Activated CD4-positive, alpha-beta T cell treated with anti-CD3 and anti-CD28 coated beads, Interleukin-2, amount 10 ng/mL, durations not matched to agents 24 days and 14 days (primary cell): ENCODE measurements at regions not wholly inside any gene's neighbourhood (a gene's known extent, or its start where the extent isn't known, plus 50 kb on each side); places are given as distances from the start of the nearest gene placed in this dataset.

Experiments
- DNase-seq: peaks from one replicate; pipeline ENCODE4 v3.0.0; 2022
- H3K27ac Mint-ChIP-seq: one replicate; pipeline ENCODE4 v1.8.0; 2022; ENCODE audit warnings: mild to moderate bottlenecking, mixed read lengths
- H3K27me3 Mint-ChIP-seq: one replicate; pipeline ENCODE4 v1.8.0; 2022; ENCODE audit warnings: mixed read lengths
- H3K36me3 Mint-ChIP-seq: one replicate; pipeline ENCODE4 v1.8.0; 2022; ENCODE audit warnings: low read depth, mild to moderate bottlenecking, mixed read lengths
- H3K4me1 Mint-ChIP-seq: one replicate; pipeline ENCODE4 v1.8.0; 2021; ENCODE audit warnings: mixed read lengths
- H3K4me3 Mint-ChIP-seq: one replicate; pipeline ENCODE4 v1.8.0; 2022; ENCODE audit warnings: mild to moderate bottlenecking, moderate library complexity, mixed read lengths
- H3K9me3 Mint-ChIP-seq: one replicate; pipeline ENCODE4 v1.8.0; 2021; ENCODE audit warnings: mixed read lengths
- intact Hi-C: fragments of 100-400 bp; cut with micrococcal nuclease; formaldehyde crosslinking; loops from one replicate; pipeline ENCODE4 v1.15.1; 2023

- Mint-ChIP-seq H3K9me3 (peaks cover 48% of the 10 kb centered on the region), H3K36me3 (peaks cover 4% of the 10 kb centered on the region), H3K27me3 (no peaks in the 10 kb centered on the region), H3K27ac (no peak overlapping the region), H3K4me3 (no peak overlapping the region), H3K4me1 (peaks cover 2% of the 10 kb centered on the region)
- DNase-seq = no peak
- intact Hi-C loops = no loop called here
These were observed 250.0 kb upstream of the PLEKHG7 start for GRCh38 chr12:92452763-92453162.

- Mint-ChIP-seq H3K27me3 (no peaks in the 10 kb centered on the region), H3K27ac (no peak overlapping the region), H3K4me1 (peaks cover 8% of the 10 kb centered on the region), H3K36me3 (peaks cover 2% of the 10 kb centered on the region), H3K4me3 (no peak overlapping the region), H3K9me3 (peaks cover 46% of the 10 kb centered on the region)
- intact Hi-C loops = no loop called here
- DNase-seq = no peak
These were observed 256.7 kb upstream of the PLEKHG7 start for GRCh38 chr12:92446083-92446460.

GRCh38 chr12:92445253-92446082 is 257.3 kb upstream of the PLEKHG7 start:
- Mint-ChIP-seq H3K27ac (no peak overlapping the region), H3K36me3 (no peaks in the 10 kb centered on the region), H3K27me3 (no peaks in the 10 kb centered on the region), H3K4me1 (peaks cover 8% of the 10 kb centered on the region), H3K4me3 (no peak overlapping the region), H3K9me3 (peaks cover 46% of the 10 kb centered on the region)
- DNase-seq = no peak
- intact Hi-C loops = no loop called here

GRCh38 chr12:92444763-92445162 is 258.0 kb upstream of the PLEKHG7 start:
- no peak overlapping the region for H3K4me3 Mint-ChIP-seq
- H3K9me3 Mint-ChIP-seq = peaks cover 46% of the 10 kb centered on the region
- H3K27me3 Mint-ChIP-seq = no peaks in the 10 kb centered on the region
- no peak overlapping the region for H3K27ac Mint-ChIP-seq
- peaks cover 8% of the 10 kb centered on the region for H3K4me1 Mint-ChIP-seq
- DNase-seq = no peak
- intact Hi-C loops = no loop called here
- H3K36me3 Mint-ChIP-seq = no peaks in the 10 kb centered on the region

GRCh38 chr12:92442782-92443181 is 260.0 kb upstream of the PLEKHG7 start:
- intact Hi-C loops = no loop called here

GRCh38 chr12:92440072-92440471 is 262.7 kb upstream of the PLEKHG7 start:
- Mint-ChIP-seq H3K4me1 (peaks cover 9% of the 10 kb centered on the region), H3K27ac (no peak overlapping the region), H3K9me3 (peaks cover 44% of the 10 kb centered on the region), H3K36me3 (peaks cover 1% of the 10 kb centered on the region), H3K27me3 (no peaks in the 10 kb centered on the region), H3K4me3 (no peak overlapping the region)
- no peak for DNase-seq
- intact Hi-C loops = no loop called here

More at GRCh38 chr12:92442782-92443181, 260.0 kb upstream of the PLEKHG7 start:
- Mint-ChIP-seq H3K27ac (no peak overlapping the region), H3K27me3 (no peaks in the 10 kb centered on the region), H3K36me3 (peaks cover 1% of the 10 kb centered on the region), H3K4me3 (no peak overlapping the region), H3K4me1 (peaks cover 11% of the 10 kb centered on the region), H3K9me3 (peaks cover 49% of the 10 kb centered on the region)
- DNase-seq = no peak

GRCh38 chr12:92439420-92439805 is 263.4 kb upstream of the PLEKHG7 start:
- intact Hi-C loops = no loop called here
- Mint-ChIP-seq H3K4me3 (no peak overlapping the region), H3K4me1 (peaks cover 11% of the 10 kb centered on the region), H3K27ac (no peak overlapping the region), H3K36me3 (peaks cover 1% of the 10 kb centered on the region), H3K9me3 (peaks cover 44% of the 10 kb centered on the region), H3K27me3 (no peaks in the 10 kb centered on the region)
- DNase-seq = no peak

GRCh38 chr12:92438641-92439419 is 264.0 kb upstream of the PLEKHG7 start:
- no peaks in the 10 kb centered on the region for H3K27me3 Mint-ChIP-seq
- H3K4me1 Mint-ChIP-seq = peaks cover 11% of the 10 kb centered on the region
- H3K27ac Mint-ChIP-seq = no peak overlapping the region
- DNase-seq = no peak
- intact Hi-C loops = no loop called here
- H3K36me3 Mint-ChIP-seq = peaks cover 1% of the 10 kb centered on the region
- H3K9me3 Mint-ChIP-seq = peaks cover 48% of the 10 kb centered on the region
- no peak overlapping the region for H3K4me3 Mint-ChIP-seq

- Mint-ChIP-seq H3K9me3 (peaks cover 48% of the 10 kb centered on the region), H3K27ac (no peak overlapping the region), H3K36me3 (peaks cover 1% of the 10 kb centered on the region), H3K27me3 (no peaks in the 10 kb centered on the region), H3K4me1 (peaks cover 16% of the 10 kb centered on the region), H3K4me3 (no peak overlapping the region)
- intact Hi-C loops = no loop called here
- DNase-seq = no peak
These were observed 265.3 kb upstream of the PLEKHG7 start for GRCh38 chr12:92437452-92437851.

- no peaks in the 10 kb centered on the region for H3K27me3 Mint-ChIP-seq
- H3K4me3 Mint-ChIP-seq = no peak overlapping the region
- H3K4me1 Mint-ChIP-seq = peaks cover 18% of the 10 kb centered on the region
- intact Hi-C loops = no loop called here
- DNase-seq = no peak
- H3K36me3 Mint-ChIP-seq = peaks cover 1% of the 10 kb centered on the region
- no peak overlapping the region for H3K27ac Mint-ChIP-seq
- H3K9me3 Mint-ChIP-seq = peaks cover 48% of the 10 kb centered on the region
These were observed 265.9 kb upstream of the PLEKHG7 start for GRCh38 chr12:92436856-92437255.

- no peak overlapping the region for H3K4me3 Mint-ChIP-seq
- no peaks in the 10 kb centered on the region for H3K27me3 Mint-ChIP-seq
- peaks cover 23% of the 10 kb centered on the region for H3K4me1 Mint-ChIP-seq
- intact Hi-C loops = no loop called here
- peaks cover 32% of the 10 kb centered on the region for H3K9me3 Mint-ChIP-seq
- no peak for DNase-seq
- peaks cover 1% of the 10 kb centered on the region for H3K36me3 Mint-ChIP-seq
- H3K27ac Mint-ChIP-seq = no peak overlapping the region
These were observed 268.2 kb upstream of the PLEKHG7 start for GRCh38 chr12:92434607-92435025.

GRCh38 chr12:92432724-92433441 is 269.9 kb upstream of the PLEKHG7 start:
- DNase-seq = no peak
- intact Hi-C loops = no loop called here
- Mint-ChIP-seq H3K9me3 (peaks cover 25% of the 10 kb centered on the region), H3K27me3 (no peaks in the 10 kb centered on the region), H3K4me1 (peaks cover 25% of the 10 kb centered on the region), H3K27ac (peak overlapping the region; percentile 39), H3K36me3 (no peaks in the 10 kb centered on the region), H3K4me3 (no peak overlapping the region)

- Mint-ChIP-seq H3K27me3 (no peaks in the 10 kb centered on the region), H3K4me3 (no peak overlapping the region), H3K27ac (no peak overlapping the region), H3K36me3 (no peaks in the 10 kb centered on the region), H3K9me3 (peaks cover 25% of the 10 kb centered on the region), H3K4me1 (peaks cover 22% of the 10 kb centered on the region)
- peak; percentile 63 for DNase-seq
- intact Hi-C loops = no loop called here
These were observed 271.6 kb upstream of the PLEKHG7 start for GRCh38 chr12:92431146-92431545.

GRCh38 chr12:92426332-92426731 is 276.5 kb upstream of the PLEKHG7 start:
- no peak for DNase-seq
- intact Hi-C loops = no loop called here
- no peak overlapping the region for H3K4me3 Mint-ChIP-seq
- H3K27ac Mint-ChIP-seq = no peak overlapping the region
- H3K4me1 Mint-ChIP-seq = peaks cover 6% of the 10 kb centered on the region
- peaks cover 9% of the 10 kb centered on the region for H3K9me3 Mint-ChIP-seq
- H3K36me3 Mint-ChIP-seq = no peaks in the 10 kb centered on the region
- no peaks in the 10 kb centered on the region for H3K27me3 Mint-ChIP-seq
